22Rv1 (cell line): ENCODE measurements at regions not wholly inside any gene's neighbourhood (a gene's known extent, or its start where the extent isn't known, plus 50 kb on each side); places are given as distances from the start of the nearest gene placed in this dataset.

Source experiments
- H3K27ac ChIP-seq: fragments of 450-650 bp; 2 replicates; pipeline ENCODE4 v1.5.1; 2017
- CTCF ChIP-seq: fragments of 450-650 bp; IDR thresholded peaks from 2 replicates; pipeline ENCODE4 v1.5.1; 2017; ENCODE audit warnings: mild to moderate bottlenecking
- ZFX ChIP-seq: fragments of 450-650 bp; IDR thresholded peaks from 2 replicates; pipeline ENCODE4 v1.6.1; 2017; ENCODE audit warnings: antibody characterized with exemption, borderline replicate concordance

DNA sequence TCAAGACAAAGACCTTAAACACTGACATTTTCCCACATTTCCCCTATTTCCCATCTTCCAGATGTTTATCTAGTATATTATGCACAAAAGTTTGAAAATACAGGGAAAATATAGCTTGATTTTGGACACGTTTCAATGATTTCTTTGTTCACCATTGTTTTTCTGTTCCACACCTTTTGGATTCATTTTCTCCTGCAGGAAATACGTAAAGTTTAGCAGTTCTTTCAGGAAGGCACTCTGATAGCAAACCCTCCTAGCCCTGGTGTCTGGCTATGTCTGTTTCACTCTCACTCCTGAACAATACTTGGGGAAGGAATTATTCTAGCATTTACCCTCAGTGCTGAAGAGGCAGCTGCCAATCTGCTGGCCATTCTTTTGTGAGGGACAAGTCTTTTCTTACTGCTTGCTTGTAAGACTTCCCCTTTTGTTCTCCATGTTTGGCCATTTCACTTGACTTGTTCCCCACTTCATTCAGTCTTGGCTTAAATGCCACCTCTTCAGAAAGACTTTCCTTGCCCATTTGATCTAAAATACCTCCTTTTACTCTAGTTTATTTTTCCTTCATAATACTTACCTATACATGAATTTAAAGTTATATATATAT lies 195.4 kb downstream of the RNF152 start:
- no peak overlapping the region for H3K27ac ChIP-seq
- no peak for TF ChIP-seq CTCF
- TF ChIP-seq ZFX = no peak

- no peak overlapping the region for H3K27ac ChIP-seq
- no peak for TF ChIP-seq CTCF
- no peak for TF ChIP-seq ZFX
Observed at GRCh38 chr18:61694236-61694635, 198.6 kb downstream of the RNF152 start.

- H3K27ac ChIP-seq = no peak overlapping the region
- TF ChIP-seq ZFX = no peak
- TF ChIP-seq CTCF = no peak
Observed at GRCh38 chr18:61690418-61691138, 202.2 kb downstream of the RNF152 start.

DNA sequence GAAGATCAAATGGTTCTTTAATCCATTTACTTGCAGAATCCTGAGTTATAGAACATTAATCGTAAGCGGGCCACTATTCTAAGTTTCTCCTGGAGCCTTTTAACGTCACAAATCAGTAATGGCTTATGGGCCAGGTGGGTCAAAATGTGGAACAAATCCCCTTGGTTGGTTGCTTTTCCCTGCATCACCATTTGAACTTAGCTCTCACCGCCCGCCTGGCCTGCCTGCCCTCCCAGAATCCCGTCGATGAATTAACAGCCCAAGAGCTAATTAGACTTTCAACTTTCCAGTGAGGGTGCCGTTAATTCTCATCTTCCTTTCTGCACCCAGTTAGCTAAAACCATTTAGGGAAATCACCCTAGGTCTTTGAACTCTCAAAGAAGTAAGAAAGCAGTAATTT lies 205.5 kb downstream of the RNF152 start:
- TF ChIP-seq CTCF = no peak
- TF ChIP-seq ZFX = no peak
- H3K27ac ChIP-seq = no peak overlapping the region

- TF ChIP-seq CTCF (no peak), ZFX (no peak)
- H3K27ac ChIP-seq = no peak overlapping the region
Observed at GRCh38 chr18:61683856-61684255, 209.0 kb downstream of the RNF152 start.

DNA sequence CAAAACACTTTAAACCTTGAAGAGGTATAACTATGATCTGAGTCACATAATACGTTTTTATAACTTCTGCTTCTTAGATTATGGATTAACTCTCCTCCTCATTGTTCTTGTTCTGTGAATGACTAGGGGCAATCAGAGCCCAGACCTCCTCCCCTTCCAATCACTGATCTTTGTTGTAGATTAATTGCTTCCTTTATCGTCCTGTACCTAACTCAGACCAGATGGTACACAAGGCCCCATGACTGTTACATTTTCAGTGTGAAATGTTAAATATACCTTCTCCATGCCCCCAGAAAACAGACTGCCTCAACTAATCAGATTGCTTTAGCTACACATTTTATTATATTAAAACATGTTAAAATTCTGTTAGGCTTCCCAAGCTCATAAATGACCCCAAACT lies 211.7 kb downstream of the RNF152 start:
- TF ChIP-seq ZFX (no peak), CTCF (no peak)
- no peak overlapping the region for H3K27ac ChIP-seq

DNA sequence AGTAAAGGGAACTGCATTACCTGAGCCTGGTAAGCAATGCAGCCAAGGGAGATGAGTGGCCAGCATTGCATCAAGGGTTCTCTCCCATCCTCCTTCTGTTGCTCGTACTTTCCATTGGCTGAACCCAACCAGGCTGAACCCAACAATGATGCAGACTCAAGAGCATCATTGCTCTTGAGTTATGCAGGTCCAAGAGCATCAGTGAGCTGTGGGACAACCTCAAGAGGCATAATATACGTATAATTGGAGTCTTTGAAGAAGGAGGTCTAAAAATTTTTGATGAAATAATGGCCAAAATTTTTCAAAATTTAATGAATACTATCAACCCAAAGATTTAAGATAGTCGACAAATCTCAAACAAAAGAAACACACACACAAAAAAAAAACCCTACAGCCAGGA lies 213.0 kb downstream of the RNF152 start:
- no peak overlapping the region for H3K27ac ChIP-seq
- TF ChIP-seq CTCF (no peak), ZFX (no peak)
